HepG2 (cell line): ENCODE measurements at regions not wholly inside any gene's neighbourhood (a gene's known extent, or its start where the extent isn't known, plus 50 kb on each side); places are given as distances from the start of the nearest gene placed in this dataset.

Source experiments
- GPBP1L1 ChIP-seq: sonication (generic); formaldehyde crosslinking; IDR thresholded peaks from 2 replicates; pipeline ENCODE4 v1.5.0; 2020; ENCODE audit warnings: mild to moderate bottlenecking, missing genetic modification reagents
- HNF4G ChIP-seq, 2 experiments: sonication (generic) in 1 of 2; formaldehyde crosslinking in 1 of 2; IDR thresholded peaks; 2 replicates each; pipeline versions ENCODE4 v1.4.0 to v1.6.1; 2011 to 2020; ENCODE audit warnings: borderline replicate concordance in 2 of 2, low read depth in 2 of 2, mild to moderate bottlenecking in 2 of 2, low read length in 1 of 2, missing genetic modification reagents in 1 of 2, moderate library complexity in 1 of 2
- KIAA2018 ChIP-seq: sonication (generic); formaldehyde crosslinking; IDR thresholded peaks from 2 replicates; pipeline ENCODE4 v1.5.0; 2020; ENCODE audit warnings: mild to moderate bottlenecking, missing genetic modification reagents, borderline replicate concordance
- POLR2AphosphoS2 ChIP-seq: IDR thresholded peaks from 2 replicates; pipeline ENCODE4 v1.6.1; 2011; ENCODE audit warnings: low read depth, low read length, improper control_type of control experiment
- RNF2 ChIP-seq: fragments of 450-650 bp; conservative IDR thresholded peaks from 2 replicates; pipeline ENCODE4 v1.6.1; 2016; ENCODE audit warnings: low read depth
- THAP9 ChIP-seq: sonication (generic); formaldehyde crosslinking; IDR thresholded peaks from 2 replicates; pipeline ENCODE4; 2020; ENCODE audit warnings: missing genetic modification reagents, mild to moderate bottlenecking, borderline replicate concordance
- ZBTB10 ChIP-seq: sonication (generic); formaldehyde crosslinking; IDR thresholded peaks from 2 replicates; pipeline ENCODE4 v1.4.0; 2020; ENCODE audit warnings: missing genetic modification reagents, borderline replicate concordance
- ZNF180 ChIP-seq: sonication (generic); formaldehyde crosslinking; IDR thresholded peaks from 2 replicates; pipeline ENCODE4 v1.4.0; 2020; ENCODE audit warnings: low read depth, missing genetic modification reagents, borderline replicate concordance

GRCh38 chr3:117054556-117054955, 345.0 kb downstream of the TUSC7 start (continued):
- TF ChIP-seq THAP9 (CRISPR knock-in tag), result no peak
- TF ChIP-seq ZNF180 (CRISPR knock-in tag), result no peak
- no peak for TF ChIP-seq RNF2
- no peak for TF ChIP-seq HNF4G (IDR thresholded peaks at IDR 0.05; ENCODE audit: borderline replicate concordance, low read depth, low read length)
- no peak for TF ChIP-seq HNF4G (CRISPR knock-in tag; IDR thresholded peaks at IDR 0.05; ENCODE audit: borderline replicate concordance, low read depth)
- TF ChIP-seq ZBTB10, result no peak
- no peak for TF ChIP-seq POLR2AphosphoS2
- TF ChIP-seq KIAA2018 (CRISPR knock-in tag), result no peak
- TF ChIP-seq GPBP1L1, result no peak
